ENCODE measurements at regions not wholly inside any gene's neighbourhood (a gene's known extent, or its start where the extent isn't known, plus 50 kb on each side); places are given as distances from the start of the nearest gene placed in this dataset.

GRCh38 chr13:81670048-81670447, 1329.1 kb upstream of the SPRY2 start:
- TF ChIP-seq CTCF (tag by site-specific recombination; IDR thresholded peaks at IDR 0.05) (no peak), ZNF280D (tag by site-specific recombination; IDR thresholded peaks at IDR 0.05) (no peak), SP2 (tag by site-specific recombination; IDR thresholded peaks at IDR 0.05) (no peak), ZNF629 (tag by site-specific recombination; IDR thresholded peaks at IDR 0.05) (no peak), ZNF596 (tag by site-specific recombination; IDR thresholded peaks at IDR 0.05) (no peak), ZBTB8A (tag by site-specific recombination; IDR thresholded peaks at IDR 0.05) (no peak), ZNF48 (tag by site-specific recombination; IDR thresholded peaks at IDR 0.05) (no peak), ZBTB1 (tag by site-specific recombination; IDR thresholded peaks at IDR 0.05) (no peak)
